Endothelial cell of umbilical vein (primary cell): ENCODE measurements at regions not wholly inside any gene's neighbourhood (a gene's known extent, or its start where the extent isn't known, plus 50 kb on each side); places are given as distances from the start of the nearest gene placed in this dataset.

ENCODE experiments used
- BruUV-seq: library from RNA; stranded (reverse); fragments of 400-500 nt; replicated peaks from 2 replicates; lab custom pipeline; 2021; lab: Mats Ljungman, UMichigan
- CTCF ChIA-PET: fragments of 300-600, 350-600 bp; sonication (Branson Sonifier 250); formaldehyde crosslinking; loops from one replicate; lab custom pipeline; 2021; ENCODE audit warnings: antibody characterized with exemption, inconsistent platforms; lab: Charles Lee
- POLR2A ChIA-PET: fragments of 300-600, 350-600 bp; sonication (Branson Sonifier 250); formaldehyde crosslinking; loops from one replicate; lab custom pipeline; 2021; ENCODE audit warnings: antibody characterized with exemption, inconsistent platforms; lab: Charles Lee
- DNase-seq: peaks from one replicate; pipeline ENCODE4 v3.0.0-alpha.2; 2011; ENCODE audit warnings: low read depth, low spot score
- FAIRE-seq: peaks from 2 replicates; lab custom pipeline; 2011; peaks lifted over from hg19 to GRCh38; lab: Jason Lieb, UNC
- H2AFZ ChIP-seq: 2 replicates; pipeline ENCODE4 v1.6.0; 2012; ENCODE audit warnings: low read depth, low read length, control low read depth, inconsistent platforms
- H3K27ac ChIP-seq: 2 replicates; pipeline ENCODE4 v1.5.1; 2011; ENCODE audit warnings: low read depth, mild to moderate bottlenecking, control low read depth, low read length, moderate library complexity; ENCODE audit not compliant: insufficient read depth
- H3K27me3 ChIP-seq, 2 experiments: 2 replicates each; pipeline versions ENCODE4 v1.6.0 to v1.6.1; 2011; ENCODE audit warnings: low read length in 2 of 2, mixed read lengths in 1 of 2; ENCODE audit not compliant: control insufficient read depth in 2 of 2, insufficient read depth in 2 of 2
- H3K36me3 ChIP-seq, 2 experiments: 2 replicates in 1 of 2; 3 replicates in 1 of 2; pipeline ENCODE4 v1.5.1; 2011; ENCODE audit warnings: low read length in 2 of 2, mild to moderate bottlenecking in 1 of 2, moderate library complexity in 1 of 2; ENCODE audit not compliant: control insufficient read depth in 2 of 2, insufficient read depth in 2 of 2; ENCODE audit errors: extremely low read depth in 1 of 2
- H3K4me1 ChIP-seq: 3 replicates; pipeline ENCODE4 v1.5.1; 2011; ENCODE audit warnings: mild to moderate bottlenecking, low read length; ENCODE audit not compliant: control insufficient read depth, insufficient read depth; ENCODE audit errors: extremely low read depth
- H3K4me2 ChIP-seq: 2 replicates; pipeline ENCODE4 v1.6.1; 2011; ENCODE audit warnings: low read length, control low read depth, mixed read lengths; ENCODE audit not compliant: insufficient read depth
- H3K4me3 ChIP-seq, 3 experiments: fragments of 200-600 bp in 1 of 3; sonication (generic), shearing (Covaris generic) in 1 of 3; replicated peaks in 1 of 3; 2 replicates each; pipeline ENCODE4 v1.5.1; 2011 to 2016; ENCODE audit warnings: control low read depth in 3 of 3, low read length in 3 of 3, mild to moderate bottlenecking in 2 of 3, inconsistent platforms in 1 of 3, low read depth in 1 of 3, moderate library complexity in 1 of 3; ENCODE audit not compliant: insufficient read depth in 1 of 3
- H3K79me2 ChIP-seq: 2 replicates; pipeline ENCODE4 v1.6.0; 2012; ENCODE audit warnings: low read length, inconsistent platforms; ENCODE audit not compliant: control insufficient read depth, insufficient read depth
- H3K9ac ChIP-seq: replicated peaks from 2 replicates; pipeline ENCODE3; 2011; ENCODE audit warnings: low read length, control low read depth; ENCODE audit not compliant: insufficient read depth; ENCODE audit errors: extremely low read depth
- H3K9me1 ChIP-seq: replicated peaks from 3 replicates; pipeline ENCODE4 v1.6.0; 2011; ENCODE audit warnings: mild to moderate bottlenecking, low read length; ENCODE audit not compliant: control insufficient read depth, insufficient read depth; ENCODE audit errors: extremely low read depth
- H3K9me3 ChIP-seq: replicated peaks from 2 replicates; pipeline ENCODE4 v1.5.1; 2012; ENCODE audit warnings: low read length, inconsistent platforms; ENCODE audit not compliant: control insufficient read depth, insufficient read depth
- H4K20me1 ChIP-seq: replicated peaks from 2 replicates; pipeline ENCODE3; 2011; ENCODE audit warnings: mild to moderate bottlenecking, low read length; ENCODE audit not compliant: control insufficient read depth, insufficient read depth; ENCODE audit errors: extremely low read depth
- FOS ChIP-seq: IDR thresholded peaks from 2 replicates; pipeline ENCODE4 v1.6.1; 2011; ENCODE audit warnings: mild to moderate bottlenecking, low read length, moderate library complexity, borderline replicate concordance; ENCODE audit not compliant: insufficient read depth
- MYC ChIP-seq: IDR thresholded peaks from one replicate; pipeline ENCODE4 v1.6.1; 2011; ENCODE audit warnings: mild to moderate bottlenecking, low read depth, low read length
- POLR2AphosphoS5 ChIP-seq: IDR thresholded peaks from 2 replicates; pipeline ENCODE4 v1.6.1; 2012; ENCODE audit warnings: low read depth, mild to moderate bottlenecking, control low read depth, low read length, moderate library complexity; ENCODE audit not compliant: insufficient read depth
- dilution Hi-C: fragments of 300-500 bp; cut with MboI; formaldehyde crosslinking; loops from one replicate; pipeline ENCODE4 v1.15.0; 2019; ENCODE audit warnings: low sequenced_read_pairs; ENCODE audit not compliant: extremely low pct_ligation_motif_present
- intact Hi-C: fragments of 100-400 bp; cut with micrococcal nuclease; formaldehyde crosslinking; loops from one replicate; pipeline ENCODE4 v1.10.0; 2022
- TF ChIP-seq, protein P1 (sequence below), 2 donors: IDR thresholded peaks; 1 replicate in 1 of 2; 2 replicates in 1 of 2; pipeline ENCODE4 v1.5.1; 2011; ENCODE audit warnings: low read length in 2 of 2, mild to moderate bottlenecking in 2 of 2, moderate library complexity in 2 of 2, control low read depth in 1 of 2, inconsistent platforms in 1 of 2, low read depth in 1 of 2; ENCODE audit not compliant: insufficient read depth in 1 of 2; ENCODE audit errors: extremely low read depth in 1 of 2

DNA sequence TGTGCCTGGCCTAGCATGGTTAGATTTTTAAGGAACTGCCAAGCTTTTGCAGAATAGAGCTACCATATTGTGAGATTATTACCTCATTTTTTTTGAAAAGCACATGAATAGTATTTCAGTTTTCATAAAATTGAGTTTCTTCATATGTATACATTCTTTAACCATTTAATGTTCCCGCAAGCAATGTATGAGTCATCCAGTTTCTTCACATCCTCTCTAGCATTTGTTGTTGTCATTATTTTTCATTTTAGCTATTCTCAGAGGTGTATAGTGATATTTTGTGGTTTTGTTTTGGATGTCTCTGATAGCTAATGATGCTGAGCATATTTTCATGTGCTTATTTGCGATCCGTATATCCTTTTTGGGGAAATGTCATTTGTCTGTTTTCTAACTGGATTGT, 74.9 kb downstream of the GLUD2 start:
- no peak overlapping the region for H3K4me3 ChIP-seq

More for the DNA sequence above, 74.9 kb downstream of the GLUD2 start:
- dilution Hi-C loops (no loop called here), intact Hi-C loops (no loop called here)
- no peaks in the 10 kb centered on the region for H3K4me1 ChIP-seq
- no peak for FAIRE-seq
- no peaks in the 10 kb centered on the region for H4K20me1 ChIP-seq
- H3K27ac ChIP-seq = no peak overlapping the region
- H3K4me2 ChIP-seq = no peak overlapping the region
- H3K9me1 ChIP-seq = no peaks in the 10 kb centered on the region
- TF ChIP-seq POLR2AphosphoS5 = no peak
- no peak for TF ChIP-seq MYC
- no peak for TF ChIP-seq FOS
- TF ChIP-seq, protein P1, sequence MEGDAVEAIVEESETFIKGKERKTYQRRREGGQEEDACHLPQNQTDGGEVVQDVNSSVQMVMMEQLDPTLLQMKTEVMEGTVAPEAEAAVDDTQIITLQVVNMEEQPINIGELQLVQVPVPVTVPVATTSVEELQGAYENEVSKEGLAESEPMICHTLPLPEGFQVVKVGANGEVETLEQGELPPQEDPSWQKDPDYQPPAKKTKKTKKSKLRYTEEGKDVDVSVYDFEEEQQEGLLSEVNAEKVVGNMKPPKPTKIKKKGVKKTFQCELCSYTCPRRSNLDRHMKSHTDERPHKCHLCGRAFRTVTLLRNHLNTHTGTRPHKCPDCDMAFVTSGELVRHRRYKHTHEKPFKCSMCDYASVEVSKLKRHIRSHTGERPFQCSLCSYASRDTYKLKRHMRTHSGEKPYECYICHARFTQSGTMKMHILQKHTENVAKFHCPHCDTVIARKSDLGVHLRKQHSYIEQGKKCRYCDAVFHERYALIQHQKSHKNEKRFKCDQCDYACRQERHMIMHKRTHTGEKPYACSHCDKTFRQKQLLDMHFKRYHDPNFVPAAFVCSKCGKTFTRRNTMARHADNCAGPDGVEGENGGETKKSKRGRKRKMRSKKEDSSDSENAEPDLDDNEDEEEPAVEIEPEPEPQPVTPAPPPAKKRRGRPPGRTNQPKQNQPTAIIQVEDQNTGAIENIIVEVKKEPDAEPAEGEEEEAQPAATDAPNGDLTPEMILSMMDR (IDR thresholded peaks at IDR 0.05; ENCODE audit: extremely low read depth in 1 of 2, insufficient read depth in 1 of 2, low read depth in 1 of 2, low read length in 2 of 2) = no peak
- no peak for DNase-seq
- no peaks in the 10 kb centered on the region for H3K36me3 ChIP-seq
- POLR2A ChIA-PET = no interaction called here
- no peak overlapping the region for H3K9ac ChIP-seq
- H3K27me3 ChIP-seq = no peaks in the 10 kb centered on the region
- CTCF ChIA-PET = no interaction called here
- no peaks in the 10 kb centered on the region for H3K9me3 ChIP-seq
- no peaks in the 10 kb centered on the region for H3K79me2 ChIP-seq
- no TSS peak for BruUV-seq
- no peak overlapping the region for H2AFZ ChIP-seq
